Activated T-cell treated with anti-CD3 and anti-CD28 coated beads for 4 hours (primary cell): ENCODE measurements at regions not wholly inside any gene's neighbourhood (a gene's known extent, or its start where the extent isn't known, plus 50 kb on each side); places are given as distances from the start of the nearest gene placed in this dataset.

Experiments used
- DNase-seq: peaks from one replicate; pipeline ENCODE4 v3.0.0-alpha.2; 2020

GRCh38 chr10:28054228-28054860 is 55.5 kb upstream of the ODAD2 start:
- DNase-seq = no peak

GRCh38 chr10:28049286-28049685 is 50.4 kb upstream of the ODAD2 start:
- DNase-seq = no peak
